SU-DHL-6 (cell line): ENCODE measurements at regions not wholly inside any gene's neighbourhood (a gene's known extent, or its start where the extent isn't known, plus 50 kb on each side); places are given as distances from the start of the nearest gene placed in this dataset.

ENCODE experiments used
- H2AFZ ChIP-seq: fragments of 200-600 bp; sonication (generic); 2 replicates; pipeline ENCODE4 v1.6.1; 2014; ENCODE audit warnings: low read depth, mild to moderate bottlenecking, moderate library complexity, mixed read lengths, antibody characterized with exemption, low read length; ENCODE audit not compliant: severe bottlenecking
- H3F3A ChIP-seq: fragments of 200-600 bp; shearing (Covaris generic); 2 replicates; pipeline ENCODE4 v1.6.0; 2016; ENCODE audit warnings: antibody characterized with exemption, mild to moderate bottlenecking; ENCODE audit not compliant: insufficient read depth
- H3K27ac ChIP-seq: fragments of 200-600 bp; sonication (generic); 2 replicates; pipeline ENCODE4 v1.5.1; 2016; ENCODE audit warnings: low read depth, mild to moderate bottlenecking, low read length, moderate library complexity, mixed read lengths
- H3K27me3 ChIP-seq: fragments of 200-600 bp; sonication (generic), shearing (Covaris generic); 2 replicates; pipeline ENCODE4 v1.6.0; 2014; ENCODE audit warnings: mild to moderate bottlenecking, low read length
- H3K36me3 ChIP-seq: fragments of 200-600 bp; sonication (generic); 2 replicates; pipeline ENCODE4 v1.6.1; 2014; ENCODE audit warnings: mild to moderate bottlenecking, low read length, mixed read lengths
- H3K4me2 ChIP-seq: fragments of 300-600, 200-600 bp; shearing (Covaris generic), sonication (generic); 2 replicates; pipeline ENCODE4 v1.6.0; 2014; ENCODE audit warnings: low read length, low read depth, mild to moderate bottlenecking; ENCODE audit not compliant: poor library complexity, severe bottlenecking
- H3K4me3 ChIP-seq: fragments of 200-600 bp; sonication (generic); 2 replicates; pipeline ENCODE4 v1.5.1; 2014; ENCODE audit warnings: antibody characterized with exemption, low read length, mild to moderate bottlenecking, mixed read lengths; ENCODE audit not compliant: insufficient read depth, poor library complexity, severe bottlenecking
- H3K79me2 ChIP-seq: fragments of 200-600 bp; sonication (generic); 2 replicates; pipeline ENCODE4 v1.6.1; 2014; ENCODE audit warnings: mild to moderate bottlenecking, low read length, moderate library complexity; ENCODE audit not compliant: insufficient read depth
- H3K9ac ChIP-seq: fragments of 200-600 bp; sonication (generic); 2 replicates; pipeline ENCODE4 v1.7.0; 2014; ENCODE audit warnings: mild to moderate bottlenecking, low read length
- H3K9me2 ChIP-seq: fragments of 200-600 bp; sonication (generic); replicated peaks from 2 replicates; pipeline ENCODE4 v1.6.1; 2014; ENCODE audit warnings: low read length; ENCODE audit not compliant: insufficient read depth
- H3K9me3 ChIP-seq: fragments of 200-600 bp; sonication (generic); 2 replicates; pipeline ENCODE4 v1.6.1; 2014; ENCODE audit warnings: low read length, mixed read lengths; ENCODE audit not compliant: insufficient read depth
- H4K20me1 ChIP-seq: fragments of 200-600 bp; sonication (generic); 2 replicates; pipeline ENCODE4 v1.6.1; 2014; ENCODE audit warnings: low read depth, mild to moderate bottlenecking, antibody characterized with exemption, low read length, moderate library complexity, mixed read lengths
- EZH2phosphoT487 ChIP-seq: fragments of 200-600 bp; sonication (generic), shearing (Covaris generic); conservative IDR thresholded peaks from 2 replicates; pipeline ENCODE4 v1.6.1; 2018; ENCODE audit warnings: mild to moderate bottlenecking, antibody characterized with exemption, low read length, moderate library complexity, mixed read lengths
- TF ChIP-seq, protein P1 (sequence below): fragments of 200-600 bp; sonication (generic); IDR thresholded peaks from one replicate; pipeline ENCODE4 v1.5.1; 2017; ENCODE audit warnings: antibody characterized with exemption, mild to moderate bottlenecking, low read length, moderate library complexity; ENCODE audit not compliant: insufficient read depth, poor library complexity, severe bottlenecking

DNA sequence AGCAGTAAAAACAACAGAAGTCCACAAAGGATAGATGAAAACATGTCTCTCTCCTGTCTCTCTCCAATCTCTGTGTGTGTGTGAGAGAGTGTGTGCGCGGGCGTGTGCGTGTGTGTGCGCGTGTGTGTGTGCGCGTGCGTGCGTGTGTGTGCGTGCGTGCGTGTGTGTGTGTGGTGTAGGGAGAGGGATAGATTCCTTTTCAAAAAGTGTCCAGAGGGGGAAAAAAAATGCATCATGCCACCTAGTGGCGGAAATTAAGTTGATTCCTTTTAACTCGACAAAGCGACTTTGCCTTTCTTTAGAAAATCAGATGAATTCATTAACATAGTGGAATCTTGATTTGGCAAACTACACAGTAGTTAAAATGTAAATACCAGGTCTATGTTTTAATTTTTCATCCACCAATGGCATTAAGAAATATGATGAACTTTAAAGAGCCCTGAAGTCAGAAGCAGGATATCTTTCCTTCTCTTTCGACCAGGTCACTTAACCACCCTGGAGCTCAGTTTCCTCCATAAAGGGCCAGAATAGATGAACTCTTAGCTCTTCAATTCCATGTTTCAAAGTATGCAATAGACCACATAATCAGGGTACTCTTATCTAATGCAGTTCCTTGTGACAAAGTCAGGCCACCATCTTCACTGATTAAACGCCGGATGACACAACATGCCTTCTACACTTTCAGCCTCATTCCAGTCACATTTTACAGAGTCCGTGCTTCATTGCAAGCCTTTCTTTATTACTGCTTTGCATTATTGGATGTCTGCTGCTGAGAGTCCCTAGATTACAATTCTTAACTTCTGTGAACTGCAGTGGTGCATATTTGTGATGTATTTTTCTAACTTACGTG, 162.8 kb downstream of the FBXO8 start:
- no peaks in the 10 kb centered on the region for H3K36me3 ChIP-seq
- no peak overlapping the region for H3K4me3 ChIP-seq
- H3K4me2 ChIP-seq, result peak overlapping the region; percentile 30
- no peak overlapping the region for H2AFZ ChIP-seq
- no peaks in the 10 kb centered on the region for H3K9me2 ChIP-seq
- H3F3A ChIP-seq, result no peaks in the 10 kb centered on the region
- no peaks in the 10 kb centered on the region for H3K79me2 ChIP-seq
- H3K27ac ChIP-seq, result no peak overlapping the region
- no peaks in the 10 kb centered on the region for H4K20me1 ChIP-seq
- H3K9me3 ChIP-seq, result no peaks in the 10 kb centered on the region
- TF ChIP-seq, protein P1, sequence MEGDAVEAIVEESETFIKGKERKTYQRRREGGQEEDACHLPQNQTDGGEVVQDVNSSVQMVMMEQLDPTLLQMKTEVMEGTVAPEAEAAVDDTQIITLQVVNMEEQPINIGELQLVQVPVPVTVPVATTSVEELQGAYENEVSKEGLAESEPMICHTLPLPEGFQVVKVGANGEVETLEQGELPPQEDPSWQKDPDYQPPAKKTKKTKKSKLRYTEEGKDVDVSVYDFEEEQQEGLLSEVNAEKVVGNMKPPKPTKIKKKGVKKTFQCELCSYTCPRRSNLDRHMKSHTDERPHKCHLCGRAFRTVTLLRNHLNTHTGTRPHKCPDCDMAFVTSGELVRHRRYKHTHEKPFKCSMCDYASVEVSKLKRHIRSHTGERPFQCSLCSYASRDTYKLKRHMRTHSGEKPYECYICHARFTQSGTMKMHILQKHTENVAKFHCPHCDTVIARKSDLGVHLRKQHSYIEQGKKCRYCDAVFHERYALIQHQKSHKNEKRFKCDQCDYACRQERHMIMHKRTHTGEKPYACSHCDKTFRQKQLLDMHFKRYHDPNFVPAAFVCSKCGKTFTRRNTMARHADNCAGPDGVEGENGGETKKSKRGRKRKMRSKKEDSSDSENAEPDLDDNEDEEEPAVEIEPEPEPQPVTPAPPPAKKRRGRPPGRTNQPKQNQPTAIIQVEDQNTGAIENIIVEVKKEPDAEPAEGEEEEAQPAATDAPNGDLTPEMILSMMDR, result peak; percentile 42
- no peak for TF ChIP-seq EZH2phosphoT487
- H3K9ac ChIP-seq, result no peak overlapping the region
- H3K27me3 ChIP-seq, result no peaks in the 10 kb centered on the region

DNA sequence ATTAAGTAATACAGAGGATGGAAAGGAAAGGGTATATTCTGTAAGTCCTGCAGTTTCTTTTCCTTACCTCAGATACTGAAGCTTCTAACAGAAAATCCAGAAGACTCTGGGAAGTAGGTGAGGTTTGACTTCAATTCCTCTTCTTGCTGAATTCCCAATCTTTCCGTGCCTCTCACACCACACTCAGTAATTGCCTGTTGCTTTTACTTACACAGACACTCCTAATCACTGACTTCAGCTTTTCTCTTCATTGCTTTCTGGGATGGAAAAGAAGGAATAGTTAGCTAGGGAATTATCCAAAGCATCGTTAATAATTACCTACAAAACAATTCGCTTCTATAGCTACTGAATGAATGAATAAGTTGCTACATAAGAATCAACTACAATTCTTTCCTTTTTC, 163.6 kb downstream of the FBXO8 start:
- no peak overlapping the region for H3K27ac ChIP-seq
- H3K9ac ChIP-seq, result no peak overlapping the region
- no peak overlapping the region for H3K4me2 ChIP-seq
- no peaks in the 10 kb centered on the region for H3K27me3 ChIP-seq
- no peaks in the 10 kb centered on the region for H4K20me1 ChIP-seq
- H3K36me3 ChIP-seq, result no peaks in the 10 kb centered on the region
- TF ChIP-seq EZH2phosphoT487, result no peak
- TF ChIP-seq, protein P1, result no peak
- no peak overlapping the region for H3K4me3 ChIP-seq
- H3K9me2 ChIP-seq, result no peaks in the 10 kb centered on the region
- H3K79me2 ChIP-seq, result no peaks in the 10 kb centered on the region
- no peaks in the 10 kb centered on the region for H3K9me3 ChIP-seq
- H3F3A ChIP-seq, result no peaks in the 10 kb centered on the region
- H2AFZ ChIP-seq, result no peak overlapping the region

DNA sequence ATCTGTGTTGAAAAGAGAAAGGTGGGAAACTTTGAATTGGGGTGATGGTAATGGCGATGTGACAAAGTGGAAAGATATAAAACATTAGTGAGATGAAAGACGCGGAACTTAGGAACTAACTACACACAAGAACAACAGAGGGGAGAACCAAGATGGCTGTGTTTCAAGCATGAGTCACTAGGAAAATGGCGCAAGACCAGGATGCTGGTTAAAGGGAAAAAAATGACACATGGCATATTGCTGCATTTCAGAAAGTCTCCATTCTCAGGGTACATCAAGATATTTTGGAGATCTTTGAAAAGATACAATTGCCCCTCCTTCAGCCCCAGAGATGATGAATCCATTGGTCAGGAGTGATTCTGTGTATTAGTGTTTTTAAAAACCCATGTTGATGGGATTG, 164.4 kb downstream of the FBXO8 start:
- no peaks in the 10 kb centered on the region for H3K27me3 ChIP-seq
- no peaks in the 10 kb centered on the region for H3F3A ChIP-seq
- no peaks in the 10 kb centered on the region for H3K9me2 ChIP-seq
- no peak overlapping the region for H3K27ac ChIP-seq
- TF ChIP-seq, protein P1, result no peak
- no peak for TF ChIP-seq EZH2phosphoT487
- no peak overlapping the region for H3K4me2 ChIP-seq
- no peaks in the 10 kb centered on the region for H3K79me2 ChIP-seq
- H2AFZ ChIP-seq, result no peak overlapping the region
- H3K36me3 ChIP-seq, result no peaks in the 10 kb centered on the region
- no peak overlapping the region for H3K9ac ChIP-seq
- no peaks in the 10 kb centered on the region for H4K20me1 ChIP-seq
- H3K4me3 ChIP-seq, result no peak overlapping the region
- no peaks in the 10 kb centered on the region for H3K9me3 ChIP-seq
